Stimulated activated memory B cell treated with anti-CD40 and anti-IgM and Interleukin-4, amounts not matched to agents 10 μg/mL and 1 μg/mL and 100 μg/mL, for 72 hours (primary cell): ENCODE measurements at regions not wholly inside any gene's neighbourhood (a gene's known extent, or its start where the extent isn't known, plus 50 kb on each side); places are given as distances from the start of the nearest gene placed in this dataset.

Source experiments
- ATAC-seq: fragments of 150-1000 bp; cut with Tn5 transposase; 2 replicates; pipeline ENCODE4 v1.10.0; 2021
- H3K27ac Mint-ChIP-seq: one replicate; pipeline ENCODE4 v1.8.0; 2022; ENCODE audit warnings: mild to moderate bottlenecking, mixed read lengths
- H3K27me3 Mint-ChIP-seq: one replicate; pipeline ENCODE4 v1.8.0; 2022; ENCODE audit warnings: mixed read lengths
- H3K36me3 Mint-ChIP-seq: one replicate; pipeline ENCODE4 v1.8.0; 2022; ENCODE audit warnings: mixed read lengths
- H3K4me1 Mint-ChIP-seq: one replicate; pipeline ENCODE4 v1.8.0; 2022; ENCODE audit warnings: mixed read lengths
- H3K4me3 Mint-ChIP-seq: one replicate; pipeline ENCODE4 v1.8.0; 2022; ENCODE audit warnings: mild to moderate bottlenecking, moderate library complexity, mixed read lengths
- H3K9me3 Mint-ChIP-seq: one replicate; pipeline ENCODE4 v1.8.0; 2022; ENCODE audit warnings: mixed read lengths

GRCh38 chr16:62876133-62876532 is 839.9 kb upstream of the CDH8 start:
- ATAC-seq: no peak
- Mint-ChIP-seq H3K4me1 (no peaks in the 10 kb centered on the region), H3K4me3 (no peak overlapping the region), H3K27me3 (no peaks in the 10 kb centered on the region), H3K27ac (no peak overlapping the region), H3K36me3 (no peaks in the 10 kb centered on the region), H3K9me3 (peaks cover 17% of the 10 kb centered on the region)

DNA sequence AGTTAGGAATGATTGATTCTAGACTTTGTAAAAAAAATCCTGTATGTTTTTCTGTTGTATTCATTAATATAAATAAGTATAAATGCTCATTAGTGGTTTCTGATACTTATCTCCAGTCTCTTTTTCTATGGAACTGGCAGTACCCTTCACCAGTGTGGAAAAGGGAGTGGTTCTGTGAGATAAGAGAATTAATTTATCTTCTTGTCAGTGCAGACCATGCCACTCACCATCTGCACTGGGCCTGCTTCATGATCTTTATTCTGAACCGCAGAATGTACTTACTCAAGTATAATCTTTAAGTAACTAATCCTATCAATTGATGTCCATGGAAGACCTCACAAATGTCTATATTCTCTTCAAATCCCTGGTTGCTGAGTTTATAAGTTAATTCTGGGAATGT is 836.1 kb upstream of the CDH8 start:
- Mint-ChIP-seq H3K4me3 (no peak overlapping the region), H3K4me1 (no peaks in the 10 kb centered on the region), H3K27ac (no peak overlapping the region), H3K36me3 (no peaks in the 10 kb centered on the region), H3K9me3 (peaks cover 7% of the 10 kb centered on the region), H3K27me3 (no peaks in the 10 kb centered on the region)
- ATAC-seq: no peak

DNA sequence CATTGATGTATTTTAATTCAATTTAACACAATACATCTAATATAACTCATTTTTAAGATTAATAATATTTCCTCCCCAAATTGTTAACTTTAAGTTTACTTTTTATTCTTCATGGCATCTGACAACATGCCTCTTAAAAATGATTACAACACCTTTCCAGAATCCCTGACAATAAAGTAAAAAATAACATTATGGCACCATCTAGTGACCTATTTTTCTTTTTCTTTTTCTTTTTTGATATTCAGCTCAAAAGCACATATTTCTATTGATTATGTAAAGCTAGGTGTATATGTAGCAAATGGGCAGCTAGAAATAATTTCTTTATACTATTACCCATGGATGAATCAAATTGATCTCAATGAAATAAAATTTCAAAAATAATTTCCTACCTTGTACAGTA is 834.3 kb upstream of the CDH8 start:
- ATAC-seq: no peak
- no peak overlapping the region for H3K27ac Mint-ChIP-seq
- H3K27me3 Mint-ChIP-seq: no peaks in the 10 kb centered on the region
- no peaks in the 10 kb centered on the region for H3K36me3 Mint-ChIP-seq
- H3K9me3 Mint-ChIP-seq: peaks cover 6% of the 10 kb centered on the region
- H3K4me3 Mint-ChIP-seq: no peak overlapping the region
- no peaks in the 10 kb centered on the region for H3K4me1 Mint-ChIP-seq

GRCh38 chr16:62869837-62870236 is 833.6 kb upstream of the CDH8 start:
- Mint-ChIP-seq H3K27me3 (no peaks in the 10 kb centered on the region), H3K4me1 (no peaks in the 10 kb centered on the region), H3K4me3 (no peak overlapping the region), H3K27ac (no peak overlapping the region), H3K36me3 (no peaks in the 10 kb centered on the region), H3K9me3 (peaks cover 6% of the 10 kb centered on the region)
- ATAC-seq: no peak

DNA sequence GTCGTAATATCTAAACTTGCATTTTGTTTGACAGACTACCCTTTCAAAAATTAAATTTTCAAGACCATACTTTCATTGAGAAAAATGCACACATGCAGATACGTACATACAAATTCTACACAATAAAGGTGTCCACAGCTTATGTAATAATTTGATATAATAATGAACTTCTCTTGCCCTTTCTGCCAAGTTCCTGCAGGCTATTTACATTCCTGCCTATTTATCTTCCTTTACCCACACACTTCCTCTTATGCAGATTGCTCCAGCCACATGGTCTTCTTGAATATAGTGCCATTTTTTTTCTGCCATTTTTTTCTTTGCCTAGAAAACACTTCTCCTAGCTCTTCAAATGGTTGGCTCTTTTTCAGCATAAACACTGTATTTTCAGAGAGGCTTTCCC is 826.9 kb upstream of the CDH8 start:
- no peaks in the 10 kb centered on the region for H3K36me3 Mint-ChIP-seq
- no peak for ATAC-seq

GRCh38 chr16:62853887-62854286 is 817.6 kb upstream of the CDH8 start:
- Mint-ChIP-seq H3K9me3 (peaks cover 6% of the 10 kb centered on the region), H3K27me3 (no peaks in the 10 kb centered on the region), H3K4me3 (no peak overlapping the region), H3K36me3 (no peaks in the 10 kb centered on the region), H3K27ac (no peak overlapping the region), H3K4me1 (no peaks in the 10 kb centered on the region)
- ATAC-seq: no peak

More for the DNA sequence above, 826.9 kb upstream of the CDH8 start:
- Mint-ChIP-seq H3K27me3 (no peaks in the 10 kb centered on the region), H3K27ac (no peak overlapping the region), H3K4me1 (no peaks in the 10 kb centered on the region), H3K4me3 (no peak overlapping the region), H3K9me3 (peaks cover 6% of the 10 kb centered on the region)

DNA sequence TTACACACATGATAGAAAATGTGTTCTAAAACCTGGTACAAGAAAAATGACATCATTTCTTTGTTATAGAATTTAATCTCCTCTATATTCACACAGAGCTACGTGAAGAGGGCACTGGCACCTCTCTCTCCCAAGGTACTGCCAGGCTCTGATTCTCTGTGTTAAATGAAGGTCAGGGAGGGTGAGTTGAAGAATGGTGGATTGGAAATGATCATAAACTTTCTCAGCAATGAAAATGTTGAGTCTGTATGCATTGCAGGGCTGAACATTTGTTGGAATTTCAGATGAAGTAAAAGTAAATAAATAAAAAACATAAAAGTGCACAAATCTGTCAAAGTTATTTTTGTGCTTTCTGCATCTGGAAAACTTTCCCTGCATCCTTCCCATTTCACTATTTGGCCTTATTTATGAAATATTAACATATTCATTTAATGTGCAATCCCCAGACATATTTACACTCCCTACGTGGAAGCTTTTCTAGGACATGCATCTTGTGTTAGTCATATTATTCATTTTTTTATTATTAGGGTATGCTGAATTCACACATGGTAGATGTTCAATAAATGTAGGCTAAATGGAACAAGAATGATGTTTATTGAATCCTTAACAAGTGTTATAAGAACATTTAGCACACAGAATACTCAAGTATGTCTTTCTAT is 810.3 kb upstream of the CDH8 start:
- H3K4me3 Mint-ChIP-seq: no peak overlapping the region
- H3K4me1 Mint-ChIP-seq: no peaks in the 10 kb centered on the region
- H3K27ac Mint-ChIP-seq: no peak overlapping the region
- peaks cover 6% of the 10 kb centered on the region for H3K9me3 Mint-ChIP-seq
- no peaks in the 10 kb centered on the region for H3K27me3 Mint-ChIP-seq
- no peaks in the 10 kb centered on the region for H3K36me3 Mint-ChIP-seq
- ATAC-seq: no peak

DNA sequence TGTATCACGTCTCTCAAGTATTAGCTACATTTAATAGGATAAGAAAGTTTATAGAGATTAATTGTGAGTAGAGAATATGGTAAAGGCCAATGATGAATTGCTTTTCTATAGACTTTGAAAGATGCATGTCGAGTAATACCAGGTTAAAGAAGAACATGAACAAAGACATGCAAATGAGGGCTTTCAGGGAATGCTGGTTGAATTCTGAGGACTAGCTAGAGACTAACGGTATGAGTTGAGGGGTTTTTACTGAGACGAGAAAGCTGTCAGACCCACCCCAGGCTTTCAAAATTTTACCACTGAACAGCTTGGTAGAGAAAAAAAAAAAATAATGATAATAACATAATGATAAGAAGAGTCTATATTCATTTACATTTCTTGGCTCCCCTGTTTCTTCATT is 796.0 kb upstream of the CDH8 start:
- ATAC-seq: no peak
- Mint-ChIP-seq H3K4me3 (no peak overlapping the region), H3K36me3 (no peaks in the 10 kb centered on the region), H3K9me3 (peaks cover 17% of the 10 kb centered on the region), H3K27me3 (no peaks in the 10 kb centered on the region), H3K4me1 (no peaks in the 10 kb centered on the region), H3K27ac (no peak overlapping the region)

- Mint-ChIP-seq H3K27me3 (no peaks in the 10 kb centered on the region), H3K27ac (no peak overlapping the region), H3K9me3 (peaks cover 17% of the 10 kb centered on the region), H3K4me1 (no peaks in the 10 kb centered on the region), H3K36me3 (no peaks in the 10 kb centered on the region), H3K4me3 (no peak overlapping the region)
- ATAC-seq: no peak
Observed at GRCh38 chr16:62831235-62831850, 795.1 kb upstream of the CDH8 start.

GRCh38 chr16:62829607-62830006 is 793.4 kb upstream of the CDH8 start:
- peaks cover 15% of the 10 kb centered on the region for H3K9me3 Mint-ChIP-seq
- no peaks in the 10 kb centered on the region for H3K4me1 Mint-ChIP-seq
- no peak for ATAC-seq
- no peaks in the 10 kb centered on the region for H3K27me3 Mint-ChIP-seq
- no peaks in the 10 kb centered on the region for H3K36me3 Mint-ChIP-seq
- H3K4me3 Mint-ChIP-seq: no peak overlapping the region
- no peak overlapping the region for H3K27ac Mint-ChIP-seq

DNA sequence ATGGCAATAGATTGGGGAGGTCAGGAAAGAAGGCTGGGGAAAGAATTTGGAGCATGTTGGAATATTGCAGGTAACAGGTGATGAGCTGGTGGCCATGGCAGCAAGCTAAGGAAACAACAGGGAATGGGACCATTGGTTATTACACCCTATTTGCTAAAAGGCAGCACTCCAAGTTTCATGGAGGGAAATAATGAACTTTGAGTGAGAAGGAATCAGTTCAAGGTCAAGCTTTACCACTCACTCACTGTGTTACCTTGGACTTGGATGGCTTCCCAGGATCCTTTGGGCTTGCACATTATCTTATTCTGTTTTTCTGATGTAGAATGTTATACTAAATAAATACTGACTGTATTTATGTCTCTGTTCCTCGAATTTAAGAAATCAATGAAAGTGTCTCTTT is 792.8 kb upstream of the CDH8 start:
- no peaks in the 10 kb centered on the region for H3K27me3 Mint-ChIP-seq
- H3K9me3 Mint-ChIP-seq: peaks cover 17% of the 10 kb centered on the region
- no peak overlapping the region for H3K27ac Mint-ChIP-seq
- no peaks in the 10 kb centered on the region for H3K4me1 Mint-ChIP-seq
- H3K4me3 Mint-ChIP-seq: no peak overlapping the region
- ATAC-seq: no peak
- no peaks in the 10 kb centered on the region for H3K36me3 Mint-ChIP-seq

DNA sequence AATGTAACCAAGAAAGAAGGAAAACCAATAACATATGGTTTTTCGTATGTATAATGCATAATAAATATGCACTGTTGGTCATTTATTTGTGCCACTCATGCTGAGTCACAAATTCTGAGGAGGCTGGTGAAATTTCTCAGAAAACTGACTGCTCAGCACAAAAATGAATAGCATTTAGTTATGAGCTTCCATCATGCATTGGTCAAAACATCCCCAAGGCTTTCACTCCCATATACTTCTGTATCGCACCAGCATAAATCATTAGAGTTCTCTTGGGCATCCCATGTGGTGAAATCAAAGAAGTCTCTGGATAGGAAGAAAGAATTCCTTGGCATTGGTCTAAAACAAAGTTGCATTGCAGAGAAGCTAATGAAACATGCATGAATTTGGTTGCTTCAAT is 785.6 kb upstream of the CDH8 start:
- H3K9me3 Mint-ChIP-seq: peaks cover 4% of the 10 kb centered on the region

DNA sequence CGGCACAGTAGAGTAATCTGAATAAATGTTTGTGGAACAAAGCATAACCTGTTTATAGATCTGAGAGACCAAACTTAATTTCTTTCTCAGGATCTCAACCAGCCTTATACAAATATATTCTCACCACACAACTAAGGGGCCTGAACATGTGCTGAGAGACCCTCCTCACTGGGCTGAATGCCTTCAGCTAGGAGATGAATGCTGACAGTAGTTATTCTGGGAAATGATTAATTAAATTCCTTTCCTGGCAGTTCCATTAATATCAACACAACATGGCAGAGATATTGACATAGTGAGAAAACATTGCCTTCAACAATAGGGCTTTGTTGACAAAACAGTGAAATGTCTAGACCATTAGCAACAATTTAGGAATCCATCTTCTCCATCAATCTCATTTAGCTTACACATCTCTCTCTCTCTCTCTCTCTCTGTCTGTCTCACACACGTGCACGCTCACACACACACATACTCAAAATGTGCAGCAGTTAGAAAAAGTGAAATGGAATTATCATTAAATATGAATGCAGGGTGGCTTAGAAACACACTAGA is 780.8 kb upstream of the CDH8 start:
- no peaks in the 10 kb centered on the region for H3K27me3 Mint-ChIP-seq
- ATAC-seq: no peak
- H3K27ac Mint-ChIP-seq: no peak overlapping the region
- no peaks in the 10 kb centered on the region for H3K4me1 Mint-ChIP-seq
- no peak overlapping the region for H3K4me3 Mint-ChIP-seq
- H3K36me3 Mint-ChIP-seq: no peaks in the 10 kb centered on the region
- no peaks in the 10 kb centered on the region for H3K9me3 Mint-ChIP-seq

More for the DNA sequence above, 785.6 kb upstream of the CDH8 start:
- no peak for ATAC-seq
- Mint-ChIP-seq H3K4me3 (no peak overlapping the region), H3K27ac (no peak overlapping the region), H3K36me3 (no peaks in the 10 kb centered on the region), H3K4me1 (no peaks in the 10 kb centered on the region), H3K27me3 (no peaks in the 10 kb centered on the region)

DNA sequence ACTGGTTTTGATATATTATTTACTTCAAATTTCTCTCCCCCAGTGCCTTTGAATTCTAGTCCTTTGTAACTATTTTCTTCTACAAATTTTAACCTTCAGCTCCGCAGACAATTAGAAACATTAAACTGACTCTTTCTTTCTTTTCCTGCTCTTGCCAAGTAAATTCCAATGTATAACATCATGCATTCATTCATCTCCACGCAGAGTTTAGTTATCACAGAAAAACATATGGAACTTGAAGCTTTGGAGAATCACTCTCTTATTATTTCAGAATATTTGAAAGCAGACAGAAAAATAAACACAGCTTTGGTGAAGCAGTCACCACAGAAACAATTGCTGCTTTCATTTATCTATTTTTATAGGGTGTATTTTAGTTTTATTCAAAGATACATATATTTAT is 778.7 kb upstream of the CDH8 start:
- Mint-ChIP-seq H3K27me3 (no peaks in the 10 kb centered on the region), H3K27ac (no peak overlapping the region), H3K4me3 (no peak overlapping the region), H3K4me1 (no peaks in the 10 kb centered on the region), H3K9me3 (no peaks in the 10 kb centered on the region), H3K36me3 (no peaks in the 10 kb centered on the region)
- ATAC-seq: no peak

DNA sequence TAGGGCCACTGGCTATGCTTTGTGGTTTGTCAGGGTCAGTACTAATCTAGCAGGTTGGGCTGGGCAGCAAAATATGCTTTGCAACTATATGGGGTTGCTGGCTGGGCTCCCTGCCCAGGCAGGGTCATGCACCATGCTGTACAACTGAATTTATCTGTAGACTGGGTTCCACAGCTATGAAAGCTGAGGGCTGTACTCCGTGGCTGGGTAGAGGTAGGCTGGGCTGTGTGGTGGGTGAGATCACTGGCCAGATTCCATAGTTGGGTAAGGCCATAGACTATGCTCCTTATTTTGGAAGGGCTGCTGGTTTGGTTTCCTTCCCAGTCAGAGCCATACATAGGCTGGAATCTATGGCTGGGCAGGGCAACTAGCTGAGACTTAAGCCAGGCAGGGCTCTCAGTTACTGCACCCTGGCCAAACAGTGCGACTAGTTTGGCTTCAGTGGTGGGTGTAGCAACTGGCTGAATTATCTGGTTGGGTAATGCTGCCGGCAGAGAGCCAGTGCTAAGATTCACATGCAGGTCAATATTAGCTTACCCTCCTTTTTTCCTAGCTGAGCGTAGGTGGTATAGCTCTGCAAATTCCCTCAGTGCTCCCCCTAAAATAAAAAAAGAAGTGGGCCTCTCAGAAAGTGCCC is 769.1 kb upstream of the CDH8 start:
- no peaks in the 10 kb centered on the region for H3K27me3 Mint-ChIP-seq
- H3K36me3 Mint-ChIP-seq: no peaks in the 10 kb centered on the region
- no peak for ATAC-seq
- H3K27ac Mint-ChIP-seq: no peak overlapping the region
- H3K4me3 Mint-ChIP-seq: no peak overlapping the region
- H3K9me3 Mint-ChIP-seq: peaks cover 6% of the 10 kb centered on the region
- H3K4me1 Mint-ChIP-seq: no peaks in the 10 kb centered on the region

DNA sequence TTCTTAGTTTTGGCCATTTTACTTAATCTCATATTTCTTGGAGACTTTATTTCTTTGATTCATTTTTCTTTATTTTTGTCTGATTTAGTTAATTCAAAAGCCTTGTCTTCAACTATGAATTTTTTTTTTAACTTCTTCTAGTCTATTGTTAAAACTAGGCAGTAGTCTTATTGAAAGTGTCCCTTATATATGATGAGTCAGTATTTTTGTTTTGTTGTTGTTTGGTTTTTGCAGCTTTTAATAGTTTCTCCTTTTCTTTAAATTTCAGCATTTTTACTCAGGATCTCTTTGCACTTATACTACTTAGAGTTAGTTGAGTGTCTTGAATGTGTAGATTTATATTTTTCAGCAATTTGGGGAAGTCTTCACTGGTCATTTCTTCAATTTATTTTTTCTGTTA is 758.5 kb upstream of the CDH8 start:
- Mint-ChIP-seq H3K4me1 (no peaks in the 10 kb centered on the region), H3K27ac (no peak overlapping the region), H3K9me3 (peaks cover 4% of the 10 kb centered on the region), H3K4me3 (no peak overlapping the region), H3K36me3 (no peaks in the 10 kb centered on the region), H3K27me3 (no peaks in the 10 kb centered on the region)
- ATAC-seq: no peak
